ENCODE measurements at regions not wholly inside any gene's neighbourhood (a gene's known extent, or its start where the extent isn't known, plus 50 kb on each side); places are given as distances from the start of the nearest gene placed in this dataset.
A peak's percentile ranks its signal among the peaks of the same experiment; 100 is the strongest.
"Not testable (repeated sequence)": the region's sequence is repeated elsewhere in the genome, so short reads cannot be mapped to it uniquely, and the experiment has no call there.

DNA sequence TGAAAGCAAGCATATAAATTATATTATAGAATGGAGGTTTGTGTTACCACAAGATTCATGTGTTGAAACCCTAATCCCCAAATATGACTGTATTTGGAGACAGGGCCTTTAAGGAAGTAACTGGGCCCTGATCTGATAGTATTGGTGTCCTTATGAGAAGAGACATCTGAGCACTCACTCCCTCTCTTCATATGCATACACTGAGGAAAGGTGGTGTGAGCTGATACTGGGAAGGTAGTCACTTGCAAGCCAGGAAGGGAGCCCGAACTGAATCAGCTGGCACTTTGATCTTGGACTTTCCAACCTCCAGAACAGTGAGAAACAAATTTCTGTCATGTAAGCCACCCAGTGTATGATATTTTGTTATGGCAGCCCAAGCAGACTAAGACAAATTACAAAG, 66.9 kb upstream of the RHOBTB1 start:
- no peaks in the 10 kb centered on the region for H3K36me3 Mint-ChIP-seq (ENCODE audit: unreplicated experiment)
- H3K9me3 Mint-ChIP-seq (ENCODE audit: unreplicated experiment): no peaks in the 10 kb centered on the region
- H3K27ac Mint-ChIP-seq (ENCODE audit: unreplicated experiment): no peak overlapping the region
- no peak overlapping the region for H3K4me3 Mint-ChIP-seq (ENCODE audit: unreplicated experiment)
- peaks cover 12% of the 10 kb centered on the region for H3K4me1 Mint-ChIP-seq (ENCODE audit: unreplicated experiment)
- TF ChIP-seq, protein P1, sequence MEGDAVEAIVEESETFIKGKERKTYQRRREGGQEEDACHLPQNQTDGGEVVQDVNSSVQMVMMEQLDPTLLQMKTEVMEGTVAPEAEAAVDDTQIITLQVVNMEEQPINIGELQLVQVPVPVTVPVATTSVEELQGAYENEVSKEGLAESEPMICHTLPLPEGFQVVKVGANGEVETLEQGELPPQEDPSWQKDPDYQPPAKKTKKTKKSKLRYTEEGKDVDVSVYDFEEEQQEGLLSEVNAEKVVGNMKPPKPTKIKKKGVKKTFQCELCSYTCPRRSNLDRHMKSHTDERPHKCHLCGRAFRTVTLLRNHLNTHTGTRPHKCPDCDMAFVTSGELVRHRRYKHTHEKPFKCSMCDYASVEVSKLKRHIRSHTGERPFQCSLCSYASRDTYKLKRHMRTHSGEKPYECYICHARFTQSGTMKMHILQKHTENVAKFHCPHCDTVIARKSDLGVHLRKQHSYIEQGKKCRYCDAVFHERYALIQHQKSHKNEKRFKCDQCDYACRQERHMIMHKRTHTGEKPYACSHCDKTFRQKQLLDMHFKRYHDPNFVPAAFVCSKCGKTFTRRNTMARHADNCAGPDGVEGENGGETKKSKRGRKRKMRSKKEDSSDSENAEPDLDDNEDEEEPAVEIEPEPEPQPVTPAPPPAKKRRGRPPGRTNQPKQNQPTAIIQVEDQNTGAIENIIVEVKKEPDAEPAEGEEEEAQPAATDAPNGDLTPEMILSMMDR (IDR thresholded peaks at IDR 0.05): no peak
- H3K27me3 Mint-ChIP-seq (ENCODE audit: unreplicated experiment): peaks cover 4% of the 10 kb centered on the region
- no peak for DNase-seq (ENCODE audit: extremely low spot score, unreplicated experiment)

DNA sequence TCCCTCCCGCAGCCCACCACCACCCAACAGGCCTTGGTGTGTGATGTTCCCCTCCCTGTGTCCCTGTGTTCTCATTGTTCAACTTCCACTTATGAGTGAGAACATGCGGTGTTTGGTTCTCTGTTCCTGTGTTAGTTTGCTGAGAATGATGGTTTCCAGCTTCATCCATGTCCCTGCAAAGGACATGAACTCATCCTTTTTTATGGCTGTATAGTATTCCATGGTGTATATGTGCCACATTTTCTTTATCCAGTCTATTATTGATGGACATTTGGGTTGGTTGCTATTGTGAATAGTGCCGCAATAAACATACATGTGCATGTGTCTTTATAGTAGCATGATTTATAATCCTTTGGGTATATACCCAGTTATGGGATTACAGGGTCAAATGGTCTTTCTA, 59.1 kb upstream of the RHOBTB1 start:
- DNase-seq (ENCODE audit: extremely low spot score, unreplicated experiment); H3K27ac Mint-ChIP-seq (ENCODE audit: unreplicated experiment); H3K27me3 Mint-ChIP-seq (ENCODE audit: unreplicated experiment); H3K36me3 Mint-ChIP-seq (ENCODE audit: unreplicated experiment); H3K9me3 Mint-ChIP-seq (ENCODE audit: unreplicated experiment); H3K4me1 Mint-ChIP-seq (ENCODE audit: unreplicated experiment); H3K4me3 Mint-ChIP-seq (ENCODE audit: unreplicated experiment): not testable (repeated sequence)

DNA sequence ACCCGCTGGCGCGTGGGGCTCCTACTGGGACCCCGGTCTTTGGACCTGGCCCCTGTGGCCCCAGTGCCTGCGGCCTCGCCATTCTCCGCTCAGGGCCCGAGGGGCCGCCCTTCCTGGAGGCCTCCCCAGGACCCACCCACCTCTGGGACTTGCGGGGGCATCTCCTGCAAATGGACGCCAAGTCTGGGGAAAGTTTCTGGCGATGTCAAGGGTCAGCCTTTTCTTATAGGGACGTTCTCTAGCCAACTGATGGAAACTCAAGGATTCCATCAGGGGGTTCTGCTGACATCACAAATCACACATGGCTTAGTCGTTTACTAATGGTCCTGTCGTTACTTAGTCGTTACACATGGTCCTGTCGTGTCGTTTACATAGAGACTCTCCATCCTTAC, 57.7 kb upstream of the RHOBTB1 start:
- Mint-ChIP-seq H3K4me1 (ENCODE audit: unreplicated experiment) (peaks cover 3% of the 10 kb centered on the region), H3K9me3 (ENCODE audit: unreplicated experiment) (peaks cover 9% of the 10 kb centered on the region), H3K27me3 (ENCODE audit: unreplicated experiment) (peaks cover 7% of the 10 kb centered on the region), H3K36me3 (ENCODE audit: unreplicated experiment) (no peaks in the 10 kb centered on the region), H3K4me3 (ENCODE audit: unreplicated experiment) (peak overlapping the region; percentile 61), H3K27ac (ENCODE audit: unreplicated experiment) (no peak overlapping the region)
- DNase-seq (ENCODE audit: extremely low spot score, unreplicated experiment): no peak
- TF ChIP-seq, protein P1 (IDR thresholded peaks at IDR 0.05): no peak

DNA sequence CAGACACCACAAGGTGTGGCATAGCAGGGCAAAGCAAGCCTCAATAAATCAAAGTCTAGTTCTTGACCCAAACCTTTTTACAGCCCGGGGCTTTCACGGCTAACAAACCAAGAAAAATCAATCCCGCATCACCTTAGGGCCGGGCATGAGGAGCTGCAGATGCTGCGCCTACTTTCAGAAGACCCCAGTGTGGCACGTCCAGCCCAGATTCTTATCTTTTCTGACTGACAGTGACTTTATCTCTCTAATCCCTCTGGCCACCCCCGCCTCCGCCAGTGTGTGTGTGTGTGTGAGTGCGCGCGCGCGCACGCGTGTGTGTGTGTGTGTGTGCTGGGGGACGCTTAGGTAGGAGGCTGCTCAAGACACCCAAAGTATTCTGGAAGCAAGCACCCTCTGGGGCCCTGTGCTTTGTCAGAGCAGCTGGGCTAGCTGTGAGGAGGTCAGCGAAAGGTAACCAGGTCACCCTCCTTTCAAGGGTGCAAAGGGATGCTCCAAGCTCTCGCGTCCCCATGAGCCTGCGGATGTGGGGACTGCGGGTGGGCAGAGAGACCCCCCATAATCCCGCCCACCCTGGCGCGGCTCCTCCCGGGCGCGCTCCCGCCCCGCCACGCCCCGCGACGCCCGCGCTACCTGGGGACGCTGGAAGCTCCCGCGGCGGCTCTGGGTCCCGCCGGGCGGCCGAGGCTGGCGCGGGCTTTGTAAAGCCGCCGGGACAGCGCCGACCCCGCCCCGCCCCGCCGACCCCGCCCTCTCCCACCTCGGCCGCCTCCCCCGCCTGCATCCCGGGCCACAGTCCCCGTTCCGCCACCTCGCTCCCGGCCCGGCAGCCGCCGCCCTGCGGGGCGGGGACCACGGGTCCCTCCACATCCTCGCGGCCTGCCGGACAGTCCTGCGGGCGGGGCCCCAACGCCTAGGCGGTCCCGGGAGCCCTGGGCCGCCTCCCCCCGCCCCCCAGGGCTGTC, 57.1 kb upstream of the RHOBTB1 start:
- H3K27me3 Mint-ChIP-seq (ENCODE audit: unreplicated experiment): peaks cover 3% of the 10 kb centered on the region
- no peaks in the 10 kb centered on the region for H3K36me3 Mint-ChIP-seq (ENCODE audit: unreplicated experiment)
- TF ChIP-seq, protein P1 (IDR thresholded peaks at IDR 0.05): no peak
- H3K27ac Mint-ChIP-seq (ENCODE audit: unreplicated experiment): no peak overlapping the region
- peak overlapping the region; percentile 73 for H3K4me3 Mint-ChIP-seq (ENCODE audit: unreplicated experiment)
- peaks cover 3% of the 10 kb centered on the region for H3K4me1 Mint-ChIP-seq (ENCODE audit: unreplicated experiment)
- peaks cover 9% of the 10 kb centered on the region for H3K9me3 Mint-ChIP-seq (ENCODE audit: unreplicated experiment)
- peak; percentile 85 for DNase-seq (ENCODE audit: extremely low spot score, unreplicated experiment)

DNA sequence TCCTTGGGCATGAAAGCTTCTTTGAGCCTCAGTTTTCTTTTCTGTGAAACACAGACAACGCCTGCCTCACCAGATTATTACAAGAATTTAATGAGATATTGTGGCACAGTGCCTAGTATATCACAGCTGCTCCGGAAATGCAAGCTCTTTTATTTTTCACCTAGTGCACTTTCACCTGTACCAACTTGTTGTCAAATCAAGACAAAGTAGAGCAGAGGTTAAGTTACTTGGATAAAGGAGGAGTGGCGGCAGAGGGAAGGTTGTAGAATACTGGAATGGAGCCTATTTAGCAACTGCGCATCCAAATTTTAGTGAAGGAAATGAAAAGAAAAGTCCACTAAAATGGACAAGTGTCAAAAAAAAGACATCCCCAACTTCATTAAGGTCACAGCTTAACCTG, 54.9 kb upstream of the RHOBTB1 start:
- H3K4me3 Mint-ChIP-seq (ENCODE audit: unreplicated experiment): no peak overlapping the region
- H3K9me3 Mint-ChIP-seq (ENCODE audit: unreplicated experiment): peaks cover 5% of the 10 kb centered on the region
- H3K27ac Mint-ChIP-seq (ENCODE audit: unreplicated experiment): no peak overlapping the region
- peaks cover 3% of the 10 kb centered on the region for H3K4me1 Mint-ChIP-seq (ENCODE audit: unreplicated experiment)
- DNase-seq (ENCODE audit: extremely low spot score, unreplicated experiment): no peak
- peaks cover 3% of the 10 kb centered on the region for H3K27me3 Mint-ChIP-seq (ENCODE audit: unreplicated experiment)
- TF ChIP-seq, protein P1 (IDR thresholded peaks at IDR 0.05): no peak
- no peaks in the 10 kb centered on the region for H3K36me3 Mint-ChIP-seq (ENCODE audit: unreplicated experiment)

Data from osteocyte (in vitro differentiated cells).